LNCaP clone FGC (cell line): ENCODE measurements at regions not wholly inside any gene's neighbourhood (a gene's known extent, or its start where the extent isn't known, plus 50 kb on each side); places are given as distances from the start of the nearest gene placed in this dataset.

Source experiments
- DNase-seq: peaks from one replicate; pipeline ENCODE4 v3.0.0-alpha.2; 2011; ENCODE audit warnings: low read depth
- H3K4me3 ChIP-seq: 2 replicates; pipeline ENCODE4 v1.5.1; 2011; ENCODE audit warnings: mild to moderate bottlenecking, low read depth, low read length, control low read depth
- TF ChIP-seq, protein P1 (sequence below): IDR thresholded peaks from 2 replicates; pipeline ENCODE4 v1.5.1; 2012; ENCODE audit warnings: mild to moderate bottlenecking; ENCODE audit not compliant: control insufficient read depth, insufficient read depth; ENCODE audit errors: extremely low read depth

DNA sequence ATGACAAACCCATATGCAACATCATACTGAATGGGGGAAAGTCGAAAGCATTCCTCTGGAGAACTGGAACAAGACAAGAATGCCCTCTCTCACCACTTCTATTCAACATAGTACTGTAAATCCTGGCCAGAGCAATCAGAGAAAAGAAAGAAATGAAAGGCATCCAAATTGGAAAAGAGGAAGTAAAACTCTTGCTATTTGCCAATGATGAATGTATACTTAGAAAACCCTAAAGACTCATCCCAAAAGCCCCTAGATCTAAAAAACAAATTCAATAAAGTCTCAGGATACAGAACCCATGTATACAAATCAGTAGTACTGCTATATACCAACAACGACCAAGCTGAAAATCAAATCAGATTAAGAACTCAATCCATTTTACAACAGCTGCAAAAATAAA is 66.9 kb downstream of the SPATA31C2 start:
- TF ChIP-seq, protein P1, sequence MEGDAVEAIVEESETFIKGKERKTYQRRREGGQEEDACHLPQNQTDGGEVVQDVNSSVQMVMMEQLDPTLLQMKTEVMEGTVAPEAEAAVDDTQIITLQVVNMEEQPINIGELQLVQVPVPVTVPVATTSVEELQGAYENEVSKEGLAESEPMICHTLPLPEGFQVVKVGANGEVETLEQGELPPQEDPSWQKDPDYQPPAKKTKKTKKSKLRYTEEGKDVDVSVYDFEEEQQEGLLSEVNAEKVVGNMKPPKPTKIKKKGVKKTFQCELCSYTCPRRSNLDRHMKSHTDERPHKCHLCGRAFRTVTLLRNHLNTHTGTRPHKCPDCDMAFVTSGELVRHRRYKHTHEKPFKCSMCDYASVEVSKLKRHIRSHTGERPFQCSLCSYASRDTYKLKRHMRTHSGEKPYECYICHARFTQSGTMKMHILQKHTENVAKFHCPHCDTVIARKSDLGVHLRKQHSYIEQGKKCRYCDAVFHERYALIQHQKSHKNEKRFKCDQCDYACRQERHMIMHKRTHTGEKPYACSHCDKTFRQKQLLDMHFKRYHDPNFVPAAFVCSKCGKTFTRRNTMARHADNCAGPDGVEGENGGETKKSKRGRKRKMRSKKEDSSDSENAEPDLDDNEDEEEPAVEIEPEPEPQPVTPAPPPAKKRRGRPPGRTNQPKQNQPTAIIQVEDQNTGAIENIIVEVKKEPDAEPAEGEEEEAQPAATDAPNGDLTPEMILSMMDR: no peak
- no peak for DNase-seq
- H3K4me3 ChIP-seq: no peak overlapping the region

DNA sequence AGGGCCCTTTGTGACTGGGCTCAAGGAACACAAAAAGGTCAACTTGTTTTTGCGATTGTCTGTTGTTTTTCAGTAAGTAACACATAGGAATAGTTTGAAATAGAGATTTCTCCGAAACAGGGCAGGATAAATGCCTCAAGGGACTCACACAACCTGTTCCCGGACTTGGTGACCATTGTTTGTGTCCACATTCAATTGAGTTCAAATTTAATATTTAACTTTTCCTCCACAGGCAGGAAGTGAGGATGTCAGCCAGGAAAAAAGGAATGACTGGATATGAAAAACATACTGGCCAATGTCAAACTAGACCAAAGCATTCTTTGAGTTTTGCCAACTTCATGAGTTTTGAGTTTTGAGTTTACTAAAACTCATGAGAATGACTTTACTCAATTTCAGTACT is 72.7 kb downstream of the SPATA31C2 start:
- no peak overlapping the region for H3K4me3 ChIP-seq
- TF ChIP-seq, protein P1: no peak
- DNase-seq: no peak

DNA sequence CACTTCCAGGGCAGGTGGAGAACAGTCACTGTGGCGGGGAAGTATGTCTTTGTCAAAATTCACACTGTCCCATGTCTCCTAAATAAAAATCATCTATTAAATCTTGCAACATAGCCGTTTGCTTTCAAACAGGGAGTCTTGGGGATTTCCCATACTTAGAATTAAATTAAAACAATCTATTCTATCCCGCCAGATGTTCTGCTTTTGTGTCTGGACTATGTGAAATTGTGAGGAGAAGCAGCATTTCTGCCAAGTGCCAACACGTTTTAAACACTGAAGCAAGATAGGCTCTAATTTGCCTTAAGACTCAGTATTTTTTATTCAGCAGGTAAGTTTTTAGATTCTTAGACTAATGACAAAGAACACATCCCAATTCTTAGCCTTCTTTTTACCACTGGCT is 73.7 kb downstream of the SPATA31C2 start:
- TF ChIP-seq, protein P1: no peak
- DNase-seq: no peak
- no peak overlapping the region for H3K4me3 ChIP-seq

DNA sequence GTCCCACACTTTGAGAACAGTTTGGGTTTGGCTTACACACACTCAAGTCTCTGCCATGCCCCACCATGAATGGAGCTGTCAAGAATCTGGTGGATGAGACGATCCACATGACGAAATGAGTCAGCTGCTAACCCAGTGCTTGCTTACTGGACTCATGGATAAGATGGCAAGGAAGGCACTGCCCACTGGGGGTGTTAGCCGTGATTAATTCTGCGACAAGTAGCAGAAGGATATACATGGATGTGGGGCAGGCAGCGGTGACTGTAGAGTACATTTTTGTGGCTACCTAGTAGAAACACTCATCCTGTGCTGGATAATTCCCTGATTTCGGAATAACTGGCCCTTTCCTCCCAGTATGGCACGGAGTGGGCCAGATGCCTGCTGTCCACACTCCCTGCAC is 77.5 kb downstream of the SPATA31C2 start:
- TF ChIP-seq, protein P1: no peak
- H3K4me3 ChIP-seq: no peak overlapping the region
- no peak for DNase-seq

DNA sequence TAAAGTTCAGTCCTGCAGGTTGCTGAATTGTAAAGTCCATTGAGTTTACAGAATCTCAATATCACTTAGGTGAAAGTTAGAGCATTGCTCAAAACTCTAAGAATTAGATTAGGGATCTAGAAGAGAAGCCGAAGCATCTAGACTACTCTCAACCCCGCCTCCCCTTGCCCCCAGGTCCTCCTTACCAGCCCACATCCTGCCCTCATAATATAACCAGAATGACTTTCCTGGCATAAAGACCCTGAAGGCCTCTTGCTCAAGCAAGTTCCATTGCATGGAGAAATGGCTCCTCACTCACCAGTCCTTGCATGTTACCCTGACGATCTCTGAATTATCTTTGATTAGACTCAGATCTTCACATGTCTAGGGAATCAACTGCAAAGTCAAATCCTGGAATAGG is 78.8 kb downstream of the SPATA31C2 start:
- no peak overlapping the region for H3K4me3 ChIP-seq
- no peak for DNase-seq
- TF ChIP-seq, protein P1: no peak

DNA sequence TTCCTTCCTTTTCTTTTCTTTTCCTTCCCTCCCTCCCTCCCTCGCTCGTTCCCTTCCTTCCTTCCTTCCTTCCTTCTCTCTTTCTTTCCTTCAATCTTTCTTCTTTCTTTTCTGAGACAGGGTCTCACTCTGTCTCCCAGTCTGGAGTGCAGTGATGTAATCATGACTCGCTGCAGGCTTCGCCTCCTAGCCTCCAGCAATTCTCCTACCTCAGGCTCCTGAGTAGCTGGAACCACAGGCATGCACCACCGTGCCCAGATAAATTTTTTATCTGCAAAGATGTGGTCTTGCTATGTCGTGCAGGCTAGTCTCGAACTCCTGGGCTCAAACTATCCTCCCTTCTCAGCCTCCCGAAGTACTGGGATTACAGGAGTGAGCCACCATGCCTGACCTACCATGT is 81.4 kb downstream of the SPATA31C2 start:
- TF ChIP-seq, protein P1: no peak
- H3K4me3 ChIP-seq: no peak overlapping the region
- no peak for DNase-seq

DNA sequence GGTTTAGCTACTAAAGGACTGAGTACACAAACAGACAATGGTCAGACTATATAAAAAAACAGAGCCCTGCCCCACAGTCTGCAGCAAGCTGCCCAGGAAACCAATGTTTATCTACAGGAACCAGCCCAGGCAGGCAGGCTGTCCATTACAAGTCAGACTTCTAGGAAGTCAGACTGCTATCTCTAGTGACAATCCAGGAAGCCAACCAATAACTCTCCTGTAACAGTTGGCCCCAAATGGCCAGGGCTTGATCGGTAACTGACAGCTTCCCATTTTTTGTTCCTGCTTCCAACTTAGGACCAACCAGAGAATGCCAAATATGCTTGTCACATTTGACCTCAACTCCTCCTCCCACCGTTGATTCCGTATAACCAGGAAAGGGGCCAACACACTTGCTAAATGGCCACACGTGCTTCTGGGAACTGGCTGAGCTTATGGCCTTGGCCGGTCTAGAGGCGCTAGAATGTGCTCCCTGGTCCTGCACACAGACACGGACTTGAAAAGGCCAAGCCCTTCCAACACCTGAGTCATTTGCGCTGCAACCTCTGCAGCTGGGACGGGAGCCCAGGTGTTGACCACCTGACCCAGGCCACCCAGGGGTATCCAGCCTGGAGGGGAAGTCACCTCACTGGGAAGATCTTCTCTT is 79.6 kb upstream of the CDK20 start:
- no peak for DNase-seq
- TF ChIP-seq, protein P1: no peak
- no peak overlapping the region for H3K4me3 ChIP-seq
